AG04449 (cell line): ENCODE measurements at regions not wholly inside any gene's neighbourhood (a gene's known extent, or its start where the extent isn't known, plus 50 kb on each side); places are given as distances from the start of the nearest gene placed in this dataset.

Experiments used
- CTCF ChIA-PET: fragments of 350-600 bp; formaldehyde crosslinking; extraction: SDS; loops from one replicate; lab custom pipeline; 2021; ENCODE audit warnings: antibody characterized with exemption; lab: Yijun Ruan, JAX
- POLR2A ChIA-PET: fragments of 400-600, 350-600 bp; formaldehyde crosslinking; extraction: SDS; loops from one replicate; lab custom pipeline; 2020; ENCODE audit warnings: antibody characterized with exemption, inconsistent platforms; lab: Yijun Ruan, JAX
- DNase-seq: peaks from one replicate; pipeline ENCODE4 v3.0.0-alpha.2; 2010; ENCODE audit warnings: low read depth, low spot score
- H3K4me3 ChIP-seq: 2 replicates; pipeline ENCODE4 v1.5.1; 2011; ENCODE audit warnings: low read depth, mild to moderate bottlenecking, control low read depth, low read length
- TF ChIP-seq, protein P1 (sequence below): IDR thresholded peaks from one replicate; pipeline ENCODE4 v1.5.1; 2011; ENCODE audit warnings: mild to moderate bottlenecking, moderate library complexity, low read length, control low read depth, inconsistent platforms; ENCODE audit not compliant: insufficient read depth; ENCODE audit errors: missing control alignments

- no peak for DNase-seq
- ChIA-PET CTCF (interaction anchor here (1.0 kb wide), 1 partner anchor 8 kb away, joined by 4 read pairs; no protein-coding TSS in a partner anchor), POLR2A (no interaction called here)
- H3K4me3 ChIP-seq: no peak overlapping the region
- TF ChIP-seq, protein P1, sequence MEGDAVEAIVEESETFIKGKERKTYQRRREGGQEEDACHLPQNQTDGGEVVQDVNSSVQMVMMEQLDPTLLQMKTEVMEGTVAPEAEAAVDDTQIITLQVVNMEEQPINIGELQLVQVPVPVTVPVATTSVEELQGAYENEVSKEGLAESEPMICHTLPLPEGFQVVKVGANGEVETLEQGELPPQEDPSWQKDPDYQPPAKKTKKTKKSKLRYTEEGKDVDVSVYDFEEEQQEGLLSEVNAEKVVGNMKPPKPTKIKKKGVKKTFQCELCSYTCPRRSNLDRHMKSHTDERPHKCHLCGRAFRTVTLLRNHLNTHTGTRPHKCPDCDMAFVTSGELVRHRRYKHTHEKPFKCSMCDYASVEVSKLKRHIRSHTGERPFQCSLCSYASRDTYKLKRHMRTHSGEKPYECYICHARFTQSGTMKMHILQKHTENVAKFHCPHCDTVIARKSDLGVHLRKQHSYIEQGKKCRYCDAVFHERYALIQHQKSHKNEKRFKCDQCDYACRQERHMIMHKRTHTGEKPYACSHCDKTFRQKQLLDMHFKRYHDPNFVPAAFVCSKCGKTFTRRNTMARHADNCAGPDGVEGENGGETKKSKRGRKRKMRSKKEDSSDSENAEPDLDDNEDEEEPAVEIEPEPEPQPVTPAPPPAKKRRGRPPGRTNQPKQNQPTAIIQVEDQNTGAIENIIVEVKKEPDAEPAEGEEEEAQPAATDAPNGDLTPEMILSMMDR: no peak
Measured at GRCh38 chr6:14622085-14622484, 504.5 kb downstream of the CD83 start.

DNA sequence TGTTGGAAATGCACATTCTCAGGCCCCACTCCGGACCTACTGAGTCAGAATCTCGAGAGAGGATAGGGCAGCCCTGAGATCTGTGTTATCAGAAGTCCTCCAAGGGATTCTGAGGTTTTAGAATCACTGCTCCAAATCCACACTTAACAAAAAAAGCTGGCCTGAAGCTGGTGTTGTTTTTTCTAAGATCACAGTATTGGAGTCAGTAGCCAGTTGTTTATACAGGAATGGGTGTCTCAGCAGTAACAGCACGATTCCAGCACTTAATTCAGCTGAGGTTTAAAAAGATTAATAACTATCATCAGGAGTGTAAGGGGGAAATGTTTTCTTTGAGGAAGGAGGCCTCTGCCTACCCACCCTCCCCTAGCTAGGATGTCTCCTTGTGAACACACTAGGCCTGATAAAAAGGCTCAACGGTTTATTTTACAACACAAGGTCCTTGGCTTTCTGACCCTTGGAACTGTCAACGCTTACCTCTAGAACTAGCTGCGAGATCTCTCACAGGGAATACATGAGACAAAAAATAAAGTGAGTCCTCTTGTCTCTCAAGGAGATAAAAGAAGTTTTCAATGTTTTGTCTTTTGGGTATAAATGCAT lies 505.4 kb downstream of the CD83 start:
- H3K4me3 ChIP-seq: no peak overlapping the region
- TF ChIP-seq, protein P1: no peak
- ChIA-PET CTCF (interaction anchor here (0.6 to 1.0 kb wide), 2 partner anchors 9 to 27 kb away, joined by 3 to 4 read pairs; no protein-coding TSS in a partner anchor), POLR2A (no interaction called here)
- no peak for DNase-seq

GRCh38 chr6:14625173-14625895 lies 507.8 kb downstream of the CD83 start:
- no peak for DNase-seq
- TF ChIP-seq, protein P1: no peak
- ChIA-PET CTCF (no interaction called here), POLR2A (no interaction called here)
- no peak overlapping the region for H3K4me3 ChIP-seq

DNA sequence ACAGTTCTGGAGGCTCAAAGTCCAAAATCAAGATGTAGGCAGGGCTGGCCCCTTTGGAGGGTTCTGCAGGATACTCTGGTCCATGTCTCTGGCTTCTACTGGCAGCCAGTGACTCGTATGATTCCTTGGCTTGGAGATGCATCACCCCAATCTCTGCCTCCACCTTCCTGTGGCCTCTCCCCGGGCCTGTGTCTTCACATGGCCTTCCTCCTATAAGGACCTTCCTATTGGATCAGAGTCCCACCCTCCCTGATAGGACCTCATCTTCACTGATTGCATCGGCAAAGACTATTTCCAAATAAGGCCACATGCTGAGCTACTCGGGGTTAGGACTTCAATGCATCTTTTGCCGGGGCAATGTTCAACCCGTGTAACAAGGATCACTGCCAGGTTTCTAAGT lies 509.0 kb downstream of the CD83 start:
- ChIA-PET POLR2A (no interaction called here), CTCF (no interaction called here)
- TF ChIP-seq, protein P1: no peak
- DNase-seq: no peak
- no peak overlapping the region for H3K4me3 ChIP-seq

GRCh38 chr6:14630016-14630415 lies 512.4 kb downstream of the CD83 start:
- no peak overlapping the region for H3K4me3 ChIP-seq
- TF ChIP-seq, protein P1: no peak
- ChIA-PET CTCF (no interaction called here), POLR2A (no interaction called here)
- no peak for DNase-seq

DNA sequence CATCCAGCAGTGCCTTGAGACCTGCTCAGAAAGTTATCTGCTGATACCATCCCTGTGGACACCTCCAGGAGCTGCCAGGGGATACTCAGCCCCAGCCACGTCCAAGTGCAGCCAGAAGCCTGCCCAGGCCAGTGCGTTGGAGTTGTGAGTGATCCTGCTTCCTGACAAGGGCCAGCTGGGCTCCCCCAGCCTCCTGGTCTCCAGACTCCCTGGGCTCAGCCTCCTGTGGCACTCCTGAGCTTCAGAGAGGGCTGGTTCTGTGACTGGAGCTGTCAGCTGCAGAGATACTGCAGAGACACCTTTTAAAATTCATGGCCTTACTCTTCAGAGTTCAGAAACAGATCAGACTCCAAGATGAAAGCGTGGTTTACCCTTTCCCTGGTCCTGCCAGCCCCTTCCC lies 515.9 kb downstream of the CD83 start:
- no peak for DNase-seq
- ChIA-PET CTCF (no interaction called here), POLR2A (no interaction called here)
- TF ChIP-seq, protein P1: no peak
- no peak overlapping the region for H3K4me3 ChIP-seq
